GM23338 (cell line): ENCODE measurements at regions not wholly inside any gene's neighbourhood (a gene's known extent, or its start where the extent isn't known, plus 50 kb on each side); places are given as distances from the start of the nearest gene placed in this dataset.

Experiments
- ATAC-seq: fragments of 200-7000 bp; cut with Tn5 transposase; 3 replicates; pipeline ENCODE4 v1.9.1; 2020
- DNase-seq: peaks from one replicate; pipeline ENCODE4 v3.0.0-alpha.2; 2015; ENCODE audit warnings: low spot score
- H2AFZ ChIP-seq: fragments of 200-600 bp; sonication (generic); 2 replicates; pipeline ENCODE4 v1.8.0; 2016; ENCODE audit warnings: antibody characterized with exemption, mild to moderate bottlenecking, moderate library complexity
- H3F3A ChIP-seq: fragments of 200-600 bp; sonication (generic); replicated peaks from 2 replicates; pipeline ENCODE4 v1.8.0; 2017; ENCODE audit warnings: antibody characterized with exemption, mixed run types, low read depth
- H3K27ac ChIP-seq: fragments of 200-600 bp; sonication (generic); 2 replicates; pipeline ENCODE4 v1.6.1; 2016; ENCODE audit warnings: low read depth
- H3K27me3 ChIP-seq: fragments of 200-600 bp; sonication (generic); 2 replicates; pipeline ENCODE4 v1.8.0; 2016; ENCODE audit warnings: mild to moderate bottlenecking, mixed run types, moderate library complexity; ENCODE audit not compliant: insufficient read depth
- H3K36me3 ChIP-seq: fragments of 200-600 bp; sonication (generic); 2 replicates; pipeline ENCODE4 v1.8.0; 2016; ENCODE audit warnings: mild to moderate bottlenecking; ENCODE audit not compliant: insufficient read depth
- H3K4me1 ChIP-seq: fragments of 200-600 bp; sonication (generic); 2 replicates; pipeline ENCODE4 v1.8.0; 2016; ENCODE audit warnings: mild to moderate bottlenecking, moderate library complexity; ENCODE audit not compliant: insufficient read depth
- H3K4me2 ChIP-seq: fragments of 200-600 bp; sonication (generic); 2 replicates; pipeline ENCODE4 v1.7.1; 2017; ENCODE audit warnings: mixed run types
- H3K4me3 ChIP-seq: fragments of 200-600 bp; sonication (generic); 2 replicates; pipeline ENCODE4 v1.6.1; 2016; ENCODE audit warnings: mixed run types
- H3K79me2 ChIP-seq: fragments of 200-600 bp; sonication (generic); replicated peaks from 2 replicates; pipeline ENCODE4 v1.8.0; 2017; ENCODE audit warnings: mild to moderate bottlenecking; ENCODE audit not compliant: insufficient read depth
- H3K9me2 ChIP-seq: fragments of 200-600 bp; sonication (generic); 2 replicates; pipeline ENCODE4 v1.8.0; 2017; ENCODE audit not compliant: insufficient read depth
- H4K20me1 ChIP-seq: fragments of 200-600 bp; sonication (generic); replicated peaks from 2 replicates; pipeline ENCODE4 v1.8.0; 2017; ENCODE audit warnings: mild to moderate bottlenecking; ENCODE audit not compliant: insufficient read depth
- H3K27ac Mint-ChIP-seq: 2 replicates; pipeline ENCODE4 v1.8.0; 2020; ENCODE audit warnings: inconsistent platforms, mild to moderate bottlenecking, moderate library complexity, mixed read lengths
- H3K27me3 Mint-ChIP-seq: 3 replicates; pipeline ENCODE4 v1.8.0; 2022; ENCODE audit warnings: low read depth, mild to moderate bottlenecking, moderate library complexity, mixed read lengths, inconsistent platforms; ENCODE audit not compliant: insufficient read depth, poor library complexity
- H3K36me3 Mint-ChIP-seq: 3 replicates; pipeline ENCODE4 v1.8.0; 2021; ENCODE audit warnings: low read depth, mild to moderate bottlenecking, inconsistent platforms, moderate library complexity, mixed read lengths
- H3K4me1 Mint-ChIP-seq: 3 replicates; pipeline ENCODE4 v1.8.0; 2020; ENCODE audit warnings: mild to moderate bottlenecking, inconsistent platforms, mixed read lengths
- H3K4me3 Mint-ChIP-seq: 3 replicates; pipeline ENCODE4 v1.8.0; 2021; ENCODE audit warnings: moderate library complexity, mild to moderate bottlenecking, inconsistent platforms, mixed read lengths
- H3K9me3 Mint-ChIP-seq: 3 replicates; pipeline ENCODE4 v1.8.0; 2020; ENCODE audit warnings: moderate library complexity, mild to moderate bottlenecking, inconsistent platforms, mixed read lengths
- EZH2 ChIP-seq: fragments of 200-600 bp; sonication (generic); IDR thresholded peaks from one replicate; pipeline ENCODE4 v1.8.0; 2017; ENCODE audit warnings: antibody characterized with exemption, mild to moderate bottlenecking, low read depth; ENCODE audit not compliant: unreplicated experiment
- STAT1 ChIP-seq: IDR thresholded peaks from one replicate; pipeline ENCODE4 v1.6.1; 2016; ENCODE audit warnings: antibody characterized with exemption; ENCODE audit not compliant: unreplicated experiment
- ZNF331 ChIP-seq: fragments of 250-450 bp; sonication (Bioruptor Pico); IDR thresholded peaks from 2 replicates; pipeline ENCODE4 v1.5.0; 2020; ENCODE audit warnings: low read depth, mild to moderate bottlenecking, moderate library complexity
- TF ChIP-seq, protein P1 (sequence below), 2 experiments: fragments of 200-600 bp in 1 of 2; sonication (generic) in 1 of 2; conservative IDR thresholded peaks; 2 replicates each; pipeline versions ENCODE4 v1.5.1 to v1.6.1; 2016 to 2017; ENCODE audit warnings: antibody characterized with exemption in 2 of 2, low read depth in 2 of 2, mild to moderate bottlenecking in 2 of 2, moderate library complexity in 1 of 2
- TF ChIP-seq, protein P2 (sequence below): IDR thresholded peaks from one replicate; pipeline ENCODE4 v1.6.1; 2018; ENCODE audit warnings: antibody characterized with exemption; ENCODE audit not compliant: unreplicated experiment

DNA sequence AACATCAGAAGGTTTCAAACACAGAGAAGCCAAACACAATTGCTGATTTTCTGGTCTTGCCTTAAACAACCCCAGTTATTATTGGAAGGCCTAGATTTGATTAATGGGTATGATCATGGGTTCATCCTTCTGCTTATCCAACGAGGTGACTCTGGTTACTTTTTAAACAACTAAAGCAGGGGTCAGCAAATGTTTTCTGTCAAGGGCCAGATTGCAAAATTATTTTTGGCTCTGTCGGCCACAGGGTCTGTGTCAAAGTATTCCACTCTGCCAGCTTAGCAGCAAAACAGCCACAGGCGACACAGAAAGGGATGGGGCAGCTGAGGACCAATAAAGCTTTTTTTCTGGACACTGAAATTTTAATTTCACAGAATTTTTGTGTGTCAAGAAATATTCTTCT, 249.1 kb upstream of the STS start (continued):
- TF ChIP-seq, protein P1, sequence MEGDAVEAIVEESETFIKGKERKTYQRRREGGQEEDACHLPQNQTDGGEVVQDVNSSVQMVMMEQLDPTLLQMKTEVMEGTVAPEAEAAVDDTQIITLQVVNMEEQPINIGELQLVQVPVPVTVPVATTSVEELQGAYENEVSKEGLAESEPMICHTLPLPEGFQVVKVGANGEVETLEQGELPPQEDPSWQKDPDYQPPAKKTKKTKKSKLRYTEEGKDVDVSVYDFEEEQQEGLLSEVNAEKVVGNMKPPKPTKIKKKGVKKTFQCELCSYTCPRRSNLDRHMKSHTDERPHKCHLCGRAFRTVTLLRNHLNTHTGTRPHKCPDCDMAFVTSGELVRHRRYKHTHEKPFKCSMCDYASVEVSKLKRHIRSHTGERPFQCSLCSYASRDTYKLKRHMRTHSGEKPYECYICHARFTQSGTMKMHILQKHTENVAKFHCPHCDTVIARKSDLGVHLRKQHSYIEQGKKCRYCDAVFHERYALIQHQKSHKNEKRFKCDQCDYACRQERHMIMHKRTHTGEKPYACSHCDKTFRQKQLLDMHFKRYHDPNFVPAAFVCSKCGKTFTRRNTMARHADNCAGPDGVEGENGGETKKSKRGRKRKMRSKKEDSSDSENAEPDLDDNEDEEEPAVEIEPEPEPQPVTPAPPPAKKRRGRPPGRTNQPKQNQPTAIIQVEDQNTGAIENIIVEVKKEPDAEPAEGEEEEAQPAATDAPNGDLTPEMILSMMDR (conservative IDR thresholded peaks at IDR 0.05; ENCODE audit: low read depth in 2 of 2), result no peak

DNA sequence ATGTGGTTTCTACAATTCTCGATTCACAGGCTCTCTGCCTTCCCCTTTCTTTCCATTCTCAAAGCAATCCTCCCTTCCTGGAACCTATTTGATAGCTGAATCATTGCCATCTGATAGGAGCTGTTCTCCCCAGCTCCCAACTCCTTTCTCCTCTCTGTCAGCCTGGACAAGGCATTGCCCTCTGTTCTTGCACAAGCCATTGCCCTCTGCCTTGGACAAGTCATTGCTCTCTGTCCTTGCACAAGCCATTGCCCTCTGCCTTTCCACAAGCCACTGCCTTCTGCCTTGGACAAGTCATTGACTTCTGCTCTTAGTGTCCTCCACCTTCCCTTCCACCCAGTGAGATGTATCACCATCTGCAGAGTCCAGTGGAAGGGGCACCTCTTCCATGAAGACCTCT, 256.1 kb upstream of the STS start:
- Mint-ChIP-seq H3K27me3 (no peaks in the 10 kb centered on the region), H3K4me3 (no peak overlapping the region), H3K27ac (no peak overlapping the region), H3K36me3 (peaks cover 6% of the 10 kb centered on the region), H3K4me1 (no peaks in the 10 kb centered on the region), H3K9me3 (peaks cover 7% of the 10 kb centered on the region; the same call in 2 of the 3 replicates)
- Histone ChIP-seq H4K20me1 (no peaks in the 10 kb centered on the region), H3F3A (no peaks in the 10 kb centered on the region), H3K79me2 (no peaks in the 10 kb centered on the region), H3K9me2 (no peaks in the 10 kb centered on the region), H3K27ac (no peak overlapping the region), H3K36me3 (no peaks in the 10 kb centered on the region), H3K4me3 (no peak overlapping the region), H3K4me2 (no peak overlapping the region), H3K4me1 (no peaks in the 10 kb centered on the region), H3K27me3 (no peaks in the 10 kb centered on the region), H2AFZ (no peak overlapping the region)
- no peak for TF ChIP-seq STAT1
- TF ChIP-seq, protein P2, sequence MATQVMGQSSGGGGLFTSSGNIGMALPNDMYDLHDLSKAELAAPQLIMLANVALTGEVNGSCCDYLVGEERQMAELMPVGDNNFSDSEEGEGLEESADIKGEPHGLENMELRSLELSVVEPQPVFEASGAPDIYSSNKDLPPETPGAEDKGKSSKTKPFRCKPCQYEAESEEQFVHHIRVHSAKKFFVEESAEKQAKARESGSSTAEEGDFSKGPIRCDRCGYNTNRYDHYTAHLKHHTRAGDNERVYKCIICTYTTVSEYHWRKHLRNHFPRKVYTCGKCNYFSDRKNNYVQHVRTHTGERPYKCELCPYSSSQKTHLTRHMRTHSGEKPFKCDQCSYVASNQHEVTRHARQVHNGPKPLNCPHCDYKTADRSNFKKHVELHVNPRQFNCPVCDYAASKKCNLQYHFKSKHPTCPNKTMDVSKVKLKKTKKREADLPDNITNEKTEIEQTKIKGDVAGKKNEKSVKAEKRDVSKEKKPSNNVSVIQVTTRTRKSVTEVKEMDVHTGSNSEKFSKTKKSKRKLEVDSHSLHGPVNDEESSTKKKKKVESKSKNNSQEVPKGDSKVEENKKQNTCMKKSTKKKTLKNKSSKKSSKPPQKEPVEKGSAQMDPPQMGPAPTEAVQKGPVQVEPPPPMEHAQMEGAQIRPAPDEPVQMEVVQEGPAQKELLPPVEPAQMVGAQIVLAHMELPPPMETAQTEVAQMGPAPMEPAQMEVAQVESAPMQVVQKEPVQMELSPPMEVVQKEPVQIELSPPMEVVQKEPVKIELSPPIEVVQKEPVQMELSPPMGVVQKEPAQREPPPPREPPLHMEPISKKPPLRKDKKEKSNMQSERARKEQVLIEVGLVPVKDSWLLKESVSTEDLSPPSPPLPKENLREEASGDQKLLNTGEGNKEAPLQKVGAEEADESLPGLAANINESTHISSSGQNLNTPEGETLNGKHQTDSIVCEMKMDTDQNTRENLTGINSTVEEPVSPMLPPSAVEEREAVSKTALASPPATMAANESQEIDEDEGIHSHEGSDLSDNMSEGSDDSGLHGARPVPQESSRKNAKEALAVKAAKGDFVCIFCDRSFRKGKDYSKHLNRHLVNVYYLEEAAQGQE, result no peak
- DNase-seq (no peak), ATAC-seq (no peak)

DNA sequence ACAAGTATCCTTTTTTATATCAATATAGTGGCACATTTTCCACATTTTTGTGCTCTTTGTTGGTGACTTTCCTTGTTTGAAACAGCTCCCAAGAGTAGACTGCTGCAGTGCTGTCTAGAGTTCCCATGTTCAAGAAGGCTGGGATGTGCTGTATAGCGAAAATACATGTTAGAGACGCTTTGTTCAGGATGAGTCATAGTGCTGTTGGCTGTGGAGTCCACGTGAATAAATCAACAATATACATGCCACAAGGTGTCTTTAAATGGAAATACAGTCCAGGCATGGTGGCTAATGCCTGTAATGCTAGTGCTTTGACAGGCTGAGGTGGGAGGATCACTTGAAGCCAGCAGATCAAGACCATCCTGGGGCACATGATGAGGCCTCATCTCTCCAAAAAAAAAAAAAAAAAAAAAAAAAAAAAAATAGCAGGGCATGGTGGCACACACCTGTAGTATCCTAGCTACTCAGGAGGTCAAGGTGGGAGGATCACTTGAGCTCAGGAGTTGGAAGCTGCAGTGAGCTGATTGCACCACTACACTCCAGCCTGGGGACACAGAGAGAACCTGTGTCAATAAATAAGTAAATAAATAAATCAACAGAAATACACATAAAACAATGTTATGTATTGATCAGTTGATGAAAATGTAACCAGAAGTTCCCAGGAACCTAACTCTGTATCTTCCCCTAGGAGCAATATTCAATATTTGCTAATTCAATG, 256.8 kb upstream of the STS start:
- Histone ChIP-seq H4K20me1 (no peaks in the 10 kb centered on the region), H3K27me3 (no peaks in the 10 kb centered on the region), H2AFZ (no peak overlapping the region), H3K9me2 (no peaks in the 10 kb centered on the region), H3F3A (no peaks in the 10 kb centered on the region), H3K27ac (no peak overlapping the region), H3K36me3 (no peaks in the 10 kb centered on the region), H3K4me3 (no peak overlapping the region), H3K79me2 (no peaks in the 10 kb centered on the region), H3K4me2 (no peak overlapping the region), H3K4me1 (no peaks in the 10 kb centered on the region)
- Mint-ChIP-seq H3K4me1 (no peaks in the 10 kb centered on the region), H3K9me3 (peaks cover 7% of the 10 kb centered on the region; the same call in 2 of the 3 replicates), H3K4me3 (no peak overlapping the region), H3K27me3 (no peaks in the 10 kb centered on the region), H3K27ac (no peak overlapping the region), H3K36me3 (peaks cover 6% of the 10 kb centered on the region)
- ATAC-seq, result no peak
- TF ChIP-seq ZNF331 (no peak), EZH2 (no peak)
- DNase-seq, result no peak
